HepG2 (cell line): ENCODE measurements at regions not wholly inside any gene's neighbourhood (a gene's known extent, or its start where the extent isn't known, plus 50 kb on each side); places are given as distances from the start of the nearest gene placed in this dataset.

Experiments used
- ATAC-seq: fragments of 200-7000 bp; cut with Tn5 transposase; 3 replicates; pipeline ENCODE4 v1.9.1; 2020; ENCODE audit warnings: mild to moderate bottlenecking, moderate library complexity
- BruUV-seq: library from RNA; stranded (reverse); fragments of 400-500 nt; replicated peaks from 2 replicates; lab custom pipeline; 2021; lab: Mats Ljungman, UMichigan
- CTCF ChIA-PET: fragments of 300-600 bp; formaldehyde crosslinking; extraction: SDS; loops from one replicate; lab custom pipeline; 2021; ENCODE audit warnings: low total read pairs, inconsistent platforms, low intra/inter-chr PET ratio; lab: Yijun Ruan, JAX
- POLR2A ChIA-PET: fragments of 350-600 bp; sonication (Branson Sonifier 250); formaldehyde crosslinking; loops from one replicate; lab custom pipeline; 2020; ENCODE audit warnings: antibody characterized with exemption, inconsistent platforms; lab: Yijun Ruan, JAX
- DNase-seq: peaks from one replicate; pipeline ENCODE4 v3.0.0-alpha.2; 2015; ENCODE audit warnings: low spot score
- FAIRE-seq: peaks from 3 replicates; lab custom pipeline; 2011; peaks lifted over from hg19 to GRCh38; lab: Jason Lieb, UNC
- H2AFZ ChIP-seq: one replicate; pipeline ENCODE4 v1.6.1; 2011; ENCODE audit warnings: low read length, inconsistent platforms
- H3K27ac ChIP-seq: fragments of 300-600 bp; 3 replicates; pipeline ENCODE4 v1.8.0; 2011; ENCODE audit warnings: mixed run types, mild to moderate bottlenecking, mixed read lengths, low read length, inconsistent platforms; ENCODE audit not compliant: insufficient read depth; ENCODE audit errors: extremely low read length
- H3K27me3 ChIP-seq, 2 experiments: fragments of 200-600 bp in 1 of 2; 2 replicates in 1 of 2; 3 replicates in 1 of 2; pipeline versions ENCODE4 v1.6.0 to v1.8.0; 2011; ENCODE audit warnings: low read length in 2 of 2, mild to moderate bottlenecking in 2 of 2, moderate library complexity in 2 of 2, inconsistent platforms in 1 of 2; ENCODE audit not compliant: insufficient read depth in 2 of 2, control insufficient read depth in 1 of 2
- H3K36me3 ChIP-seq, 2 experiments: fragments of 200-600 bp in 1 of 2; replicated peaks in 1 of 2; 2 replicates in 1 of 2; 3 replicates in 1 of 2; pipeline versions ENCODE4 v1.5.1 to v1.8.0; 2011; ENCODE audit warnings: low read length in 2 of 2, inconsistent platforms in 1 of 2; ENCODE audit not compliant: insufficient read depth in 2 of 2, control insufficient read depth in 1 of 2
- H3K4me1 ChIP-seq: 2 replicates; pipeline ENCODE4 v1.5.1; 2012; ENCODE audit warnings: low read length, inconsistent platforms; ENCODE audit not compliant: insufficient read depth
- H3K4me2 ChIP-seq: 2 replicates; pipeline ENCODE4 v1.6.0; 2011; ENCODE audit warnings: low read depth, low read length, inconsistent platforms
- H3K4me3 ChIP-seq, 3 experiments: fragments of 200-600 bp in 1 of 3; sonication (generic), shearing (Covaris generic) in 1 of 3; replicated peaks in 1 of 3; 2 replicates each; pipeline ENCODE4 v1.5.1; 2011 to 2016; ENCODE audit warnings: low read length in 3 of 3, inconsistent platforms in 2 of 3, low read depth in 2 of 3, mild to moderate bottlenecking in 2 of 3, control low read depth in 1 of 3, mixed read lengths in 1 of 3; ENCODE audit not compliant: insufficient read depth in 1 of 3
- H3K79me2 ChIP-seq: one replicate; pipeline ENCODE4 v1.6.1; 2011; ENCODE audit warnings: low read length, inconsistent platforms; ENCODE audit not compliant: insufficient read depth
- H3K9ac ChIP-seq: 2 replicates; pipeline ENCODE4 v1.6.0; 2011; ENCODE audit warnings: mild to moderate bottlenecking, low read depth, low read length, inconsistent platforms; ENCODE audit not compliant: insufficient read depth
- H3K9me3 ChIP-seq: 2 replicates; pipeline ENCODE4 v1.5.1; 2012; ENCODE audit warnings: mild to moderate bottlenecking, low read length
- H4K20me1 ChIP-seq: 2 replicates; pipeline ENCODE4 v1.6.0; 2011; ENCODE audit warnings: inconsistent platforms, mild to moderate bottlenecking, low read length, moderate library complexity; ENCODE audit not compliant: insufficient read depth
- AGO1 ChIP-seq: fragments of 200-400 bp; formaldehyde crosslinking; IDR thresholded peaks from 2 replicates; pipeline ENCODE4 v1.6.1; 2017; ENCODE audit warnings: mild to moderate bottlenecking, low read depth, low read length, moderate library complexity; ENCODE audit not compliant: poor library complexity, severe bottlenecking
- CC2D1A ChIP-seq: sonication (generic); formaldehyde crosslinking; IDR thresholded peaks from 2 replicates; pipeline ENCODE4 v1.8.1; 2023; ENCODE audit warnings: mild to moderate bottlenecking, missing genetic modification reagents
- FIP1L1 ChIP-seq: fragments of 200-400 bp; formaldehyde crosslinking; IDR thresholded peaks from 2 replicates; pipeline ENCODE4 v1.6.1; 2018; ENCODE audit warnings: low read depth, mild to moderate bottlenecking, low read length, moderate library complexity, borderline replicate concordance; ENCODE audit not compliant: insufficient read depth
- HCFC1 ChIP-seq: fragments of 150-350 bp; IDR thresholded peaks from 2 replicates; pipeline ENCODE4 v1.6.1; 2014; ENCODE audit warnings: low read depth, low read length
- POLR2AphosphoS2 ChIP-seq: IDR thresholded peaks from 2 replicates; pipeline ENCODE4 v1.6.1; 2011; ENCODE audit warnings: low read depth, low read length, improper control_type of control experiment
- RARG ChIP-seq: sonication (generic); formaldehyde crosslinking; IDR thresholded peaks from 2 replicates; pipeline ENCODE4 v1.4.0; 2020; ENCODE audit warnings: low read depth, mild to moderate bottlenecking, missing genetic modification reagents
- SCMH1 ChIP-seq: sonication (generic); formaldehyde crosslinking; IDR thresholded peaks from 2 replicates; pipeline ENCODE4 v1.9.0; 2021; ENCODE audit warnings: missing genetic modification reagents, mild to moderate bottlenecking, borderline replicate concordance
- SOX5 ChIP-seq: IDR thresholded peaks from 2 replicates; pipeline ENCODE4 v1.6.1; 2016; ENCODE audit warnings: borderline replicate concordance
- SRSF9 ChIP-seq: fragments of 200-400 bp; formaldehyde crosslinking; IDR thresholded peaks from 2 replicates; pipeline ENCODE4 v1.6.1; 2018; ENCODE audit warnings: borderline replicate concordance, mild to moderate bottlenecking, low read depth, low read length; ENCODE audit not compliant: insufficient read depth, poor library complexity, severe bottlenecking
- ZNF646 ChIP-seq: sonication (generic); formaldehyde crosslinking; IDR thresholded peaks from 2 replicates; pipeline ENCODE4 v1.9.0; 2021; ENCODE audit warnings: mild to moderate bottlenecking, missing genetic modification reagents
- WGBS: methylation state at CpG from one replicate; pipeline ENCODE4 v1.1.6; 2017; ENCODE audit warnings: low lambda C conversion rate; 5-methylcytosine and 5-hydroxymethylcytosine counted together
- in situ Hi-C: cut with HindIII; loops from 2 replicates; pipeline ENCODE4 v1.10.0; 2017; ENCODE audit warnings: low pct_unique_long_range_greater_than_20kb; ENCODE audit not compliant: extremely low pct_ligation_motif_present
- intact Hi-C: fragments of 100-400 bp; cut with micrococcal nuclease; formaldehyde crosslinking; loops from one replicate; pipeline ENCODE4 v1.10.0; 2022; ENCODE audit not compliant: unreplicated experiment
- TF ChIP-seq, protein P1 (sequence below): sonication (generic); formaldehyde crosslinking; IDR thresholded peaks from 2 replicates; pipeline ENCODE4 v1.5.0; 2020; ENCODE audit warnings: missing genetic modification reagents

DNA sequence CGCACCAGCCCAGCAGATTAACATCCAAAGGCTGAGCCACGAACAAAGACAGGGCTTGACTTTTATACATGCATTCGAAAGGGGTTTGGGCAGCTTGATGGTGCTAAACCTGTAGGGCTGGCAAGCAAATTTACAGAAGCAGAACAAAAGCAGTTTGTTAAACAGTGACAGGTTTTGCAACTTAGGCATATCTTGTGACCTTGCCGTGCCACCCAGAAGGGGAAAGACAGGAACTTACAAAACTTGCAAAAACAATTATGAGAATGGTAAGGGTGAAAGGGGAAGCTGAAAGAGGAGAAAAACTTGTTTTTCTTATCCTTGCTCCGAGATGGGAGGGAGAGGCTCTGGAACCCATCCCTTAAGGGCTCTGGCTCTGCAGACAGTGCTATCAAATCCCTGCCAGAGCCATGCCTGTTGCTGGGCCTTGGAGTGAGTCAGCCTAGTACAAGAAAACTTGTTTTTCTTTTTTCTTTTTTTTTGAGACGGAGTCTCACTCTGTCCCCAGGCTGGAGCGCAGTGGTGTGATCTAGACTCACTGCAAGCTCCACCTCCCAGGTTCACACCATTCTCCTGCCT lies 1325.2 kb upstream of the PRR20A start:
- H3K4me3 ChIP-seq = no peak overlapping the region
- ChIA-PET CTCF (no interaction called here), POLR2A (no interaction called here)
- H2AFZ ChIP-seq = no peak overlapping the region
- no peak for DNase-seq
- WGBS = 24% methylated on average over 7 of the region's 7 CpGs
- H4K20me1 ChIP-seq = no peaks in the 10 kb centered on the region
- no peaks in the 10 kb centered on the region for H3K36me3 ChIP-seq
- peaks cover 34% of the 10 kb centered on the region for H3K9me3 ChIP-seq
- H3K4me1 ChIP-seq = no peaks in the 10 kb centered on the region
- no peak for TF ChIP-seq SRSF9
- no peak for TF ChIP-seq POLR2AphosphoS2
- TF ChIP-seq, protein P1, sequence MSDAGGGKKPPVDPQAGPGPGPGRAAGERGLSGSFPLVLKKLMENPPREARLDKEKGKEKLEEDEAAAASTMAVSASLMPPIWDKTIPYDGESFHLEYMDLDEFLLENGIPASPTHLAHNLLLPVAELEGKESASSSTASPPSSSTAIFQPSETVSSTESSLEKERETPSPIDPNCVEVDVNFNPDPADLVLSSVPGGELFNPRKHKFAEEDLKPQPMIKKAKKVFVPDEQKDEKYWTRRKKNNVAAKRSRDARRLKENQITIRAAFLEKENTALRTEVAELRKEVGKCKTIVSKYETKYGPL (CRISPR knock-in tag) = no peak
- no peak for TF ChIP-seq HCFC1
- no peak for TF ChIP-seq SOX5 (CRISPR knock-in tag)
- TF ChIP-seq AGO1 = no peak
- no peak for TF ChIP-seq RARG
- no peak for TF ChIP-seq FIP1L1
- no peak for TF ChIP-seq CC2D1A (CRISPR knock-in tag)
- no peak for TF ChIP-seq ZNF646 (CRISPR knock-in tag)
- TF ChIP-seq SCMH1 (CRISPR knock-in tag) = no peak
- ATAC-seq = no peak
- H3K79me2 ChIP-seq = no peaks in the 10 kb centered on the region
- no peaks in the 10 kb centered on the region for H3K27me3 ChIP-seq
- H3K9ac ChIP-seq = no peak overlapping the region
- no peak overlapping the region for H3K27ac ChIP-seq
- intact Hi-C loops (no loop called here), in situ Hi-C loops (no loop called here)
- H3K4me2 ChIP-seq = no peak overlapping the region
- no peak for FAIRE-seq
- BruUV-seq = no TSS peak
